Activated naive CD8-positive, alpha-beta T cell treated with anti-CD3 and anti-CD28 coated beads, Interleukin-2, amount 50 U/mL, for 24 hours (primary cell): ENCODE measurements at regions not wholly inside any gene's neighbourhood (a gene's known extent, or its start where the extent isn't known, plus 50 kb on each side); places are given as distances from the start of the nearest gene placed in this dataset.

Experiments used
- ATAC-seq: fragments of 150-1000 bp; cut with Tn5 transposase; one replicate; pipeline ENCODE4 v1.10.0; 2021
- DNase-seq: peaks from one replicate; pipeline ENCODE4 v3.0.0; 2021
- H3K27ac Mint-ChIP-seq: one replicate; pipeline ENCODE4 v1.8.0; 2021; ENCODE audit warnings: mild to moderate bottlenecking, mixed read lengths
- H3K27me3 Mint-ChIP-seq: one replicate; pipeline ENCODE4 v1.8.0; 2021; ENCODE audit warnings: mixed read lengths
- H3K36me3 Mint-ChIP-seq: one replicate; pipeline ENCODE4 v1.8.0; 2021; ENCODE audit warnings: low read depth, mixed read lengths
- H3K4me1 Mint-ChIP-seq: one replicate; pipeline ENCODE4 v1.8.0; 2021; ENCODE audit warnings: mixed read lengths
- H3K4me3 Mint-ChIP-seq: one replicate; pipeline ENCODE4 v1.8.0; 2021; ENCODE audit warnings: mild to moderate bottlenecking, moderate library complexity, mixed read lengths
- H3K9me3 Mint-ChIP-seq: one replicate; pipeline ENCODE4 v1.8.0; 2021; ENCODE audit warnings: mixed read lengths

- Mint-ChIP-seq H3K9me3 (no peaks in the 10 kb centered on the region), H3K36me3 (no peaks in the 10 kb centered on the region), H3K27me3 (peaks cover 8% of the 10 kb centered on the region), H3K4me1 (no peaks in the 10 kb centered on the region), H3K4me3 (no peak overlapping the region), H3K27ac (no peak overlapping the region)
- no peak for ATAC-seq
- no peak for DNase-seq
Measured at GRCh38 chr10:43900571-43900970, 251.9 kb upstream of the ZNF32 start.

- no peak overlapping the region for H3K4me3 Mint-ChIP-seq
- peaks cover 10% of the 10 kb centered on the region for H3K27me3 Mint-ChIP-seq
- H3K4me1 Mint-ChIP-seq, result no peaks in the 10 kb centered on the region
- H3K9me3 Mint-ChIP-seq, result no peaks in the 10 kb centered on the region
- DNase-seq (no peak), ATAC-seq (no peak)
- H3K36me3 Mint-ChIP-seq, result no peaks in the 10 kb centered on the region
- no peak overlapping the region for H3K27ac Mint-ChIP-seq
Measured at GRCh38 chr10:43899224-43899959, 250.7 kb upstream of the ZNF32 start.

GRCh38 chr10:43898592-43898991, 249.9 kb upstream of the ZNF32 start:
- Mint-ChIP-seq H3K4me1 (no peaks in the 10 kb centered on the region), H3K36me3 (no peaks in the 10 kb centered on the region), H3K27ac (no peak overlapping the region), H3K9me3 (no peaks in the 10 kb centered on the region), H3K27me3 (peaks cover 9% of the 10 kb centered on the region), H3K4me3 (no peak overlapping the region)
- DNase-seq (no peak), ATAC-seq (no peak)

- Mint-ChIP-seq H3K4me3 (no peak overlapping the region), H3K9me3 (no peaks in the 10 kb centered on the region), H3K27ac (no peak overlapping the region), H3K4me1 (no peaks in the 10 kb centered on the region), H3K36me3 (no peaks in the 10 kb centered on the region), H3K27me3 (peaks cover 9% of the 10 kb centered on the region)
- ATAC-seq (no peak), DNase-seq (no peak)
Measured at GRCh38 chr10:43897765-43898419, 249.2 kb upstream of the ZNF32 start.

GRCh38 chr10:43892062-43892770, 243.5 kb upstream of the ZNF32 start:
- no peak overlapping the region for H3K4me3 Mint-ChIP-seq
- no peak for ATAC-seq
- H3K27me3 Mint-ChIP-seq, result peaks cover 13% of the 10 kb centered on the region
- H3K36me3 Mint-ChIP-seq, result no peaks in the 10 kb centered on the region
- H3K27ac Mint-ChIP-seq, result no peak overlapping the region
- no peaks in the 10 kb centered on the region for H3K4me1 Mint-ChIP-seq
- no peaks in the 10 kb centered on the region for H3K9me3 Mint-ChIP-seq
- no peak for DNase-seq

GRCh38 chr10:43891241-43891640, 242.6 kb upstream of the ZNF32 start:
- DNase-seq (no peak), ATAC-seq (no peak)
- no peak overlapping the region for H3K4me3 Mint-ChIP-seq
- no peaks in the 10 kb centered on the region for H3K36me3 Mint-ChIP-seq
- H3K9me3 Mint-ChIP-seq, result no peaks in the 10 kb centered on the region
- no peaks in the 10 kb centered on the region for H3K4me1 Mint-ChIP-seq
- H3K27me3 Mint-ChIP-seq, result peaks cover 13% of the 10 kb centered on the region
- no peak overlapping the region for H3K27ac Mint-ChIP-seq

- no peaks in the 10 kb centered on the region for H3K36me3 Mint-ChIP-seq
- ATAC-seq, result no peak
- H3K4me3 Mint-ChIP-seq, result no peak overlapping the region
- no peaks in the 10 kb centered on the region for H3K4me1 Mint-ChIP-seq
- no peak overlapping the region for H3K27ac Mint-ChIP-seq
- no peaks in the 10 kb centered on the region for H3K9me3 Mint-ChIP-seq
- H3K27me3 Mint-ChIP-seq, result peaks cover 13% of the 10 kb centered on the region
- no peak for DNase-seq
Measured at GRCh38 chr10:43890124-43890523, 241.4 kb upstream of the ZNF32 start.

GRCh38 chr10:43888586-43888985, 239.9 kb upstream of the ZNF32 start:
- Mint-ChIP-seq H3K27me3 (peaks cover 8% of the 10 kb centered on the region), H3K27ac (no peak overlapping the region), H3K4me3 (no peak overlapping the region), H3K36me3 (no peaks in the 10 kb centered on the region), H3K9me3 (no peaks in the 10 kb centered on the region), H3K4me1 (no peaks in the 10 kb centered on the region)
- ATAC-seq (no peak), DNase-seq (no peak)

GRCh38 chr10:43885842-43886241, 237.2 kb upstream of the ZNF32 start:
- Mint-ChIP-seq H3K9me3 (no peaks in the 10 kb centered on the region), H3K27me3 (peaks cover 4% of the 10 kb centered on the region)
- no peak for ATAC-seq

GRCh38 chr10:43885252-43885651, 236.6 kb upstream of the ZNF32 start:
- H3K27ac Mint-ChIP-seq, result no peak overlapping the region
- H3K4me1 Mint-ChIP-seq, result no peaks in the 10 kb centered on the region
- H3K9me3 Mint-ChIP-seq, result no peaks in the 10 kb centered on the region
- DNase-seq, result no peak
- H3K4me3 Mint-ChIP-seq, result no peak overlapping the region
- ATAC-seq, result no peak
- H3K36me3 Mint-ChIP-seq, result no peaks in the 10 kb centered on the region
- H3K27me3 Mint-ChIP-seq, result no peaks in the 10 kb centered on the region

More at GRCh38 chr10:43885842-43886241, 237.2 kb upstream of the ZNF32 start:
- no peak overlapping the region for H3K27ac Mint-ChIP-seq
- H3K4me1 Mint-ChIP-seq, result no peaks in the 10 kb centered on the region
- DNase-seq, result no peak
- no peaks in the 10 kb centered on the region for H3K36me3 Mint-ChIP-seq
- H3K4me3 Mint-ChIP-seq, result no peak overlapping the region

- no peaks in the 10 kb centered on the region for H3K36me3 Mint-ChIP-seq
- H3K9me3 Mint-ChIP-seq, result no peaks in the 10 kb centered on the region
- H3K27ac Mint-ChIP-seq, result no peak overlapping the region
- ATAC-seq, result no peak
- H3K4me3 Mint-ChIP-seq, result no peak overlapping the region
- H3K27me3 Mint-ChIP-seq, result no peaks in the 10 kb centered on the region
- no peaks in the 10 kb centered on the region for H3K4me1 Mint-ChIP-seq
- no peak for DNase-seq
Measured at GRCh38 chr10:43884501-43885105, 235.9 kb upstream of the ZNF32 start.

GRCh38 chr10:43882711-43883110, 234.0 kb upstream of the ZNF32 start:
- Mint-ChIP-seq H3K36me3 (no peaks in the 10 kb centered on the region), H3K27ac (no peak overlapping the region), H3K4me3 (no peak overlapping the region), H3K27me3 (peaks cover 2% of the 10 kb centered on the region), H3K9me3 (no peaks in the 10 kb centered on the region), H3K4me1 (no peaks in the 10 kb centered on the region)
- DNase-seq (no peak), ATAC-seq (no peak)

GRCh38 chr10:43881657-43882056, 233.0 kb upstream of the ZNF32 start:
- DNase-seq (no peak), ATAC-seq (no peak)
- Mint-ChIP-seq H3K9me3 (no peaks in the 10 kb centered on the region), H3K4me1 (no peaks in the 10 kb centered on the region), H3K27ac (no peak overlapping the region), H3K36me3 (no peaks in the 10 kb centered on the region), H3K27me3 (peaks cover 2% of the 10 kb centered on the region), H3K4me3 (no peak overlapping the region)

GRCh38 chr10:43880160-43880559, 231.5 kb upstream of the ZNF32 start:
- H3K27me3 Mint-ChIP-seq, result peaks cover 2% of the 10 kb centered on the region
- ATAC-seq (no peak), DNase-seq (no peak)
- H3K9me3 Mint-ChIP-seq, result no peaks in the 10 kb centered on the region
- no peaks in the 10 kb centered on the region for H3K36me3 Mint-ChIP-seq
- H3K4me3 Mint-ChIP-seq, result no peak overlapping the region
- no peak overlapping the region for H3K27ac Mint-ChIP-seq
- no peaks in the 10 kb centered on the region for H3K4me1 Mint-ChIP-seq

GRCh38 chr10:43879742-43880141, 231.1 kb upstream of the ZNF32 start:
- H3K27me3 Mint-ChIP-seq, result peaks cover 2% of the 10 kb centered on the region
- H3K4me1 Mint-ChIP-seq, result no peaks in the 10 kb centered on the region
- no peaks in the 10 kb centered on the region for H3K36me3 Mint-ChIP-seq
- H3K9me3 Mint-ChIP-seq, result no peaks in the 10 kb centered on the region
- ATAC-seq (no peak), DNase-seq (no peak)
- H3K27ac Mint-ChIP-seq, result no peak overlapping the region
- no peak overlapping the region for H3K4me3 Mint-ChIP-seq
